ENCODE measurements at regions not wholly inside any gene's neighbourhood (a gene's known extent, or its start where the extent isn't known, plus 50 kb on each side); places are given as distances from the start of the nearest gene placed in this dataset.

DNA sequence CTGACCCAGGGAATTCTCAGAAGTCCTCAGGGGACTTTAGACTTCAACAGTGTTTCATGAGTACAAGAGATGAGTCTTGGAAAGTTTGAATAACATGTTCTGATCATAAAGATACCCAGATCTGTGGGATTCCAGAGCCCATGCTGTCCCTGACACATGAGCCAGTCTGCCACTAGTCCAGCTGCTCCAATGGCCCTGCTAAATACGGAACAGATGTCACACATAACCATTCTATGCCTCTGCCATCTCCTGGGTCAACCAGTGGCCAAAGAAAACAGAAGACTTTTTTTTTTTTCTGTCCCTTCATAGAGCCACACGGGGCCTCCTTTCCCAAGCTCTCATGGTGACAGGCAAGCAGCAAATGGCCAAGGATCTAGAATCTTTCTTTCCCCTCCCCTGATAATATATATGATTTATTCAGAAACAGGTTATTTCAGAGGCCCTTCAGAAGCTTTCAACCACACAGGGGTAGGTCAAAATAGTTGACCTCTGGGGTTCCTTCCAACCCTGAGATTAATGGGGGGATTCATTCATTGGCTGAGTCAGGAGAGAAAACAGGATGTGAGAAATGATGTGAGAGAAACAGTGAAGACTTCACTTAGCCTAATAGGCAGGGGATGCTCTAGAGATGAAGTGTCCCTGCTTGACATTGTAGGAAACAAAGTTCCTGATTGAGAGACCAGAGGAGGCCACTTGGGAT lies 367.7 kb downstream of the CDK5RAP2 start:
- no peaks in the 10 kb centered on the region for H3K9me3 Mint-ChIP-seq
- DNase-seq, result no peak
- H3K27me3 Mint-ChIP-seq, result no peaks in the 10 kb centered on the region
- no peaks in the 10 kb centered on the region for H3K4me1 Mint-ChIP-seq
- no peaks in the 10 kb centered on the region for H3K36me3 Mint-ChIP-seq (ENCODE audit: low read depth)
- H3K4me3 Mint-ChIP-seq, result no peak overlapping the region
- H3K27ac Mint-ChIP-seq, result no peak overlapping the region
- no peak for ATAC-seq

DNA sequence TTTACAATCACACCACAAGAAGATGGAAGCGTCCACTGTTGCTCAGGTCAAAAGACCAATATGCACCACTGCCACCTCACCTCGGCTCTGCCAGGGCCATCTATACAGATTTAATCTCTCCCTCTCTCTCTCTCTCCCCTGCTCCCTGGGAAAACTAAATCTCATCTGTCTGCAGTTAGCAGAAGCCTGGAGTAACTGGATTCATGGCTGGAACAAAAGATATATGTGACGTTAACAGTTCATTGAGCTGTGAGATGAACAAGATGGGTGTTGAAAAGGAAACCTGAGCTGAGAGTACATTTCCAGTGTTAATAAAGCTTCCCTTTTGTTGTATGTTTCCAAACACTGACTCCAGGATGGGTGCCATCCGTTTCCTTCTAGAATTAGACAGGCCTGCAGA lies 369.7 kb downstream of the CDK5RAP2 start:
- ATAC-seq (no peak), DNase-seq (no peak)
- Mint-ChIP-seq H3K27me3 (no peaks in the 10 kb centered on the region), H3K36me3 (ENCODE audit: low read depth) (no peaks in the 10 kb centered on the region), H3K27ac (no peak overlapping the region), H3K4me3 (no peak overlapping the region), H3K4me1 (no peaks in the 10 kb centered on the region), H3K9me3 (no peaks in the 10 kb centered on the region)

DNA sequence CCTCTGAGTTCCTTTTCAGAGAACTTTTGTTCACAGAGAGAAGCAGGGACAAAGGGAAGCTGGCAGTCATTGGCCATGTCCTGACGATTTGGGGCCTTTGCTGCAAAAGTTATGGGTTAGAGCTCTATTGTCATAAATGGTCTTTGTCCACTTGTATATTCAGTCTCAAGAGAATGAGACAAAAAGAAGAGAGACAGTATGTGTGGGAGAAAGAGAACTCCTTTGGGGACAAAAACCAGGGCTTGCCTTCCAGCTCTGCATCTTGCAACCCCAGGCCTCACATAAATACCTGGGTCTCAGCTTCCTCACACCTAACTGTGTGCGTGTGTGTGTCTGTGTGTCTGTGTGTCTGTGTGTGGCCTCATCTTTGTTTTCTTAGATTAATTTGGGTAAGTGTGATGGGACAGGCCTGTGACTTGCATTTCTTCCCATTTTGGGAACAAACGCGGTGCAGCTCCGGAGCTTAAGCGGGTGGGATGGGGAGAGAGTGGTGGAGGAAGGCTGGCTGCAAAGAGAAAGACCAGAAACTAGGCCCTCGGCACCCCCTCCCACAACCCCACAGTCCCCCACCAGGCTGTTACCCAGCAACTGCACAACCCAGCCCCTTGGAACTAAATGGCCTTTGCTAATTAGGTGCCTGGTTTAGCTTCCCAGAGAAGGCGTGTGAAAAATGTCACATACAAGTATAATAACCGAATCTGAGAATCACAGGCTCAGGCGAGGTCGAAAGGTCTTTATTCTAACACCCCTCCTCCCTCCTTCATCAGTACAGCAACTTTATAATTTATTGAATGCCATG lies 376.9 kb downstream of the CDK5RAP2 start:
- no peak for DNase-seq
- Mint-ChIP-seq H3K27ac (no peak overlapping the region), H3K36me3 (ENCODE audit: low read depth) (no peaks in the 10 kb centered on the region), H3K4me3 (no peak overlapping the region), H3K4me1 (no peaks in the 10 kb centered on the region), H3K9me3 (no peaks in the 10 kb centered on the region), H3K27me3 (peaks cover 3% of the 10 kb centered on the region)
- ATAC-seq, result no peak

DNA sequence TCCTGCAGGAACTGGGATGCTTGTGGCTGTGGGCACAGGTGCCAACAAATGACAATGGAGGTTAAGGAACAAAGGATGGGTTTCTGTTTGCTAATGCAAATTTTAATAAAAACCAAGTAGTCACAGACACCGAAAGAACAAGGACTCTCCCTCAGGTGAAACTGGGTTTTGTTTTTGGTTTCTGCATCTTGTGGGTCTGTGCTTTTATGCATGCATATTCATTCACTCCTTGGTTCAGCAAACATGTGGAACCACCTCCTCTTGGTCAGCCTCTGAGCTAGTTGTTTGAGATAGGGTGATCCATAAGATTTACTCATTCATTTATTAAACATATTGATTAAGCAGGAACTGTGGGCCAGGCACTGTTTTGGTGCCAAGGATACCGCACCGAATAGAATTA lies 381.9 kb downstream of the CDK5RAP2 start:
- no peak overlapping the region for H3K4me3 Mint-ChIP-seq
- no peak for DNase-seq
- no peaks in the 10 kb centered on the region for H3K4me1 Mint-ChIP-seq
- no peak overlapping the region for H3K27ac Mint-ChIP-seq
- H3K9me3 Mint-ChIP-seq, result no peaks in the 10 kb centered on the region
- H3K36me3 Mint-ChIP-seq (ENCODE audit: low read depth), result no peaks in the 10 kb centered on the region
- H3K27me3 Mint-ChIP-seq, result peaks cover 7% of the 10 kb centered on the region
- ATAC-seq, result no peak

DNA sequence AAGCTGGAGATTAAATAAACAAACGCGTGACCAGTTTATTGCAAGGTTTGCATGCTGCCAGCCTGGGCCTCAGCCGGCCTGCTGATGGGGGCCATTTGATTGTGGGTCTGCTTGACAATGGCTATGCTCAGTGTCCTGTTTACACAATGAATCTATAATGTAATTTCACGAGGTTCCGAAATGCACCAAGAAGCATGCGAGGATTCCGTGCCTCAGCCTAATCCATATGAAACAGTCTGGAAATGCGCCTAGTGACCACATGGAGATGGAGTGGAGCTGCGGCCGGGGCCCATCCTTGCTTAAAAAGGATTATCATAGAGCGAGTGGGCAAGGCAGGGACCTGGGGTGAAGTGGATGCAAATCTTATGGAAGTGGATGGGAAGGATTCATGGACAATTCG lies 382.4 kb downstream of the CDK5RAP2 start:
- H3K27ac Mint-ChIP-seq, result no peak overlapping the region
- no peaks in the 10 kb centered on the region for H3K9me3 Mint-ChIP-seq
- DNase-seq (no peak), ATAC-seq (no peak)
- no peak overlapping the region for H3K4me3 Mint-ChIP-seq
- peaks cover 7% of the 10 kb centered on the region for H3K27me3 Mint-ChIP-seq
- H3K4me1 Mint-ChIP-seq, result no peaks in the 10 kb centered on the region
- no peaks in the 10 kb centered on the region for H3K36me3 Mint-ChIP-seq (ENCODE audit: low read depth)

DNA sequence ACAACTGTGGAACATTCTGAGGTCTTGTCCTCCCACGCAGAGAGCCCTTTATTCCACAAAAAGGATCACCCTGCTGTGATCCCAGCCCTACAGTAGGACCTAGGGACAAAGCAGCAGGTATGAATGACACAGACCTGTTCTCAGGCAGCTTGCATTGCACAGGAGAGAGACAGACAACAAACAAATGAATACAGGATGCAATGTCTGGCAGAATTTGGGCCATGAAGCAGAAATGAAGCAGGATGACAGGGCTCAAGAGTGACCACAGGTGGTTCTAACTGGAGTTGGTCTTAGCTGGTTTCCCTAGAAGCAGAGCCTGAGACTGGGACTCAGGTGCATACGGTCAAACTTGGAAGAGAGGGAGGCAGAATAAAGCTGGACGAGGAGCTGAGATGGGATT lies 388.8 kb downstream of the CDK5RAP2 start:
- Mint-ChIP-seq H3K27ac (no peak overlapping the region), H3K27me3 (peaks cover 11% of the 10 kb centered on the region), H3K36me3 (ENCODE audit: low read depth) (no peaks in the 10 kb centered on the region), H3K4me3 (no peak overlapping the region), H3K4me1 (no peaks in the 10 kb centered on the region), H3K9me3 (peaks cover 5% of the 10 kb centered on the region)
- ATAC-seq (no peak), DNase-seq (no peak)

DNA sequence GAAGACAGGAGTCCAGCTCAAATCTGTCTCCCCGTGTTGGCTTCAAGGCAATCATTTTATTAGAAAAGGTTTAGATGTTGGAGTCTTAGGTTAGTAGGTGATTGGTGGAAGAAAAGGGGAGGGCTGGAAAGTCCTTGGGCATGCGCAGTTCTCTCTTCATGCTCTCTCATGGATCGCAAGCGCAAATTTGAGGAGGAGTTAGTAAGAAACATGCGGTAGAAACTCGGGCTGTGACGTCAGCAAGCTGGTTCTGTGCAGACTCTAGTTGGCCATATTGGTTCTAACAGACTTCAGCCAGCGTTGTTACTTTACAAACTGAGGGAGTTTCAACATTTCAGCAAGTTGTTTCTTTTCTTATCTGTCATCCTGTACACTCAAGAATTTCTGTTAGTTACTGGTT lies 392.2 kb downstream of the CDK5RAP2 start:
- Mint-ChIP-seq H3K27me3 (peaks cover 13% of the 10 kb centered on the region), H3K4me1 (no peaks in the 10 kb centered on the region), H3K4me3 (no peak overlapping the region), H3K27ac (no peak overlapping the region), H3K9me3 (peaks cover 5% of the 10 kb centered on the region), H3K36me3 (ENCODE audit: low read depth) (no peaks in the 10 kb centered on the region)
- DNase-seq (no peak), ATAC-seq (no peak)

DNA sequence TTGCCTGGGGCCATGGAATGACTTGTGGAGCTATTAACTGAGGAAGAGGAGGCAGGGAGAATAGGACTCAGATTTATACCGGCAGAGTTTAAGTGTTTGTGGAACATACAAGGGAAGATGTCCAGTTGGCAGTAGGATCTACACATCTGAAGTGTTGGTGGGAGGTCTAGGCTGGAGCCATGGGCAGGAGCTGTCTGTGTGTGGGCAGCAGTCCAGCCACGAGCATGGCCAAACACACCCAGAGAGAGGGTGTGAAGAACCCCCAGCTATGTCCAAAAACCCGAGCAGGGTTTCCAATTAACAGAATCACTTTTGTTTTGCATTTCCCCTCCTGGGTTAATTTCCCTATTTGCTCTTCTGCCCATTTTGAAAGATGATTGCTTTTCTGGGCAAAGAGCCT lies 393.7 kb downstream of the CDK5RAP2 start:
- H3K27ac Mint-ChIP-seq, result no peak overlapping the region
- no peaks in the 10 kb centered on the region for H3K4me1 Mint-ChIP-seq
- no peaks in the 10 kb centered on the region for H3K36me3 Mint-ChIP-seq (ENCODE audit: low read depth)
- no peak for ATAC-seq
- peaks cover 5% of the 10 kb centered on the region for H3K9me3 Mint-ChIP-seq
- H3K4me3 Mint-ChIP-seq, result no peak overlapping the region
- peaks cover 12% of the 10 kb centered on the region for H3K27me3 Mint-ChIP-seq
- DNase-seq, result no peak

DNA sequence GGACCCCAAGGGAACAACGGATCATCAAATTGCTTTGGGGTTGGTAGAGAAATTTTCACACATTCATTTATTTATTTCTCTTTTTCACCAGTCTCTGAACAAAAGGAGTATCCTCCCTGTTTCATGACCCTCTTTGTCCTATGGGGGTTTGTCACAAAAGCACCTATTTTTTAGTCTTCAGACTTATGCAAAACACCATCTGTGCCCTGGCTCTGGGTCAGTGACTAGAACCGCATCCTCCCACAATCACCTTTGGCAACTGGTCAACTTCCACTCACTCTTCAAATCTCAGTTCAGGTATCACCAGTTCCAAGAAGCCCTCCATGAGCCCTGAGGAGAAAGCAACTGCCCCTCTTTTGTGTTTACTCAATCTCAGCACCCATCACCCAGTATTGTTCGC lies 395.7 kb downstream of the CDK5RAP2 start:
- ATAC-seq (no peak), DNase-seq (no peak)
- Mint-ChIP-seq H3K9me3 (peaks cover 5% of the 10 kb centered on the region), H3K36me3 (ENCODE audit: low read depth) (no peaks in the 10 kb centered on the region), H3K4me3 (no peak overlapping the region), H3K27me3 (peaks cover 7% of the 10 kb centered on the region), H3K4me1 (no peaks in the 10 kb centered on the region), H3K27ac (no peak overlapping the region)

DNA sequence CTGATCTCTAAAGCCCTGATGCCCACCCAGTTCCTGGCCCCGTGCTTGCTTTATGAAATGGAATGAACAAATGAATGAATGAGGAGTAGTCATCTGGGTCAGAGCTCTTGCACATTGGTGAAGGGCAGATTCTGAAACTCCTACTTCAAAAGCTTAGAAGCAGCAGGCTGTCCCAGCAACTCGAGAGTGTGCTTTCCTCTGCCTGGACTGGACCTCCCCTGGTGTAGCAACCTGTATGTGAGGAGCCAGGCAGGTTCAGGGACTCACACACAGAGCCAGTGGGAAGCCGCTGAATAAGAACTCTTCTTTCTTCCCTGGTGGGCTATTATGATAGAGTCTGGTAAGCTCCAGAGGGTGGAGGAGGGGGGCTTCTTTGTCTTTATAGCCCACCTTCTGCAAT lies 396.4 kb downstream of the CDK5RAP2 start:
- Mint-ChIP-seq H3K4me1 (no peaks in the 10 kb centered on the region), H3K27ac (no peak overlapping the region), H3K4me3 (no peak overlapping the region), H3K36me3 (ENCODE audit: low read depth) (no peaks in the 10 kb centered on the region), H3K9me3 (peaks cover 5% of the 10 kb centered on the region), H3K27me3 (peaks cover 7% of the 10 kb centered on the region)
- no peak for DNase-seq
- ATAC-seq, result no peak

DNA sequence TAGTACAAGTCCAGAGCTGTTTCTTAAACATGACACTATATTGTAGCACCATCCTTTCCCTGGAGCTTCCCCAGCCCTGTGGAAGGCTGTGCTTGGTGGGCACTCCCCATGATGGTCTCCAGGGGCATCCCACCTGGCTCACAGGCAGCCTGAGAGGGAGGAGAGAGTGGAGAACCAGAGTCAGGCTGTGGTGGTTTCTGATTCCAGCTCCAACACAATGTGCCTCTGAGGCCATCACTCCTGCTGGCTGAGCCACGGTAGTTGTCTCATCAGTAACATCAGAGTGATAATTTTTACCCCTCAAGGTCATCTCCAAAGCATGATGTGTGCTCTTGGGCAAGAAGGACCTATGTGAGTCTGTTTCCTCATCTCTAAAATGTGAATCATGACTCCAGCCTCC lies 398.0 kb downstream of the CDK5RAP2 start:
- peaks cover 2% of the 10 kb centered on the region for H3K27me3 Mint-ChIP-seq
- no peak for ATAC-seq
- DNase-seq, result no peak
- H3K36me3 Mint-ChIP-seq (ENCODE audit: low read depth), result no peaks in the 10 kb centered on the region
- no peaks in the 10 kb centered on the region for H3K4me1 Mint-ChIP-seq
- no peak overlapping the region for H3K4me3 Mint-ChIP-seq
- no peak overlapping the region for H3K27ac Mint-ChIP-seq
- H3K9me3 Mint-ChIP-seq, result no peaks in the 10 kb centered on the region

DNA sequence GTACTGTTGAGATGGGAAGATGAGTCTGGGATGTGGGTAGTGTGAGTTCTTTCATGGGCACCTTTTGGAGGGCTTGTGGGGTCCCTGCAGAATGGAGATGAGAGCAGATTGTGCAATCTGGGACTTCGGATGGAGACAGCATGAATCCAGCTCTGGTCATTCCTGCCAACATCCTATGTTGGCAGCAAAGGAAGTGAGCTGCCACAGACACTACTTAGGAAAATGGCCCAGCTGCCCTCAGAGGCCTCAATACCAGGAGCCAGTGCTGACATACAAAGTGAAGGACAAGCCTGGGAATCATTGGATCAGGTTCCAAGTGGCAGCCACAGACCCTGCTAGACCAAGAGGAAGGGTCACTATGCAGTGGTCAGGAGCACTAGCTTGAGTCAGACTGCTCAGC lies 402.8 kb downstream of the CDK5RAP2 start:
- H3K4me3 Mint-ChIP-seq, result no peak overlapping the region
- H3K27me3 Mint-ChIP-seq, result no peaks in the 10 kb centered on the region
- no peaks in the 10 kb centered on the region for H3K36me3 Mint-ChIP-seq (ENCODE audit: low read depth)
- H3K27ac Mint-ChIP-seq, result no peak overlapping the region
- no peak for ATAC-seq
- DNase-seq, result no peak
- no peaks in the 10 kb centered on the region for H3K9me3 Mint-ChIP-seq
- no peaks in the 10 kb centered on the region for H3K4me1 Mint-ChIP-seq

DNA sequence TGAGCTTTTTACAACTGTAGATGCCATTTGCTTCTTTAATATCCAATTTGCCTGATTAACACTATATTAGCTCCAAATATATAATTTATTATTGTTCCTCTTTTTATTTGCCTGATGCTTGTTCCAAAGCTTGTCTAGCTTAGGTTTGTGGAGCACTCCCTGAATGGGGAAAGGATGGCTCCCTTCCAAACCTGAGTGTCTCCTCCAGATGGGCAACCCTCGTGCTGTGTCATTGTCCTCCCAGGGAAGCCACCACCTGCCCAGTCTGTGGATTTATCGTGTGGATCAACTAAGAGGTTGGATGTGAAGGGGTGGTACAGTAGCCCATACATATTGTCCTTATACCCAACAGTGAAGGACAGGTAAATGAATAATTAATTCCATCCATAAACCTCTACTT lies 404.9 kb downstream of the CDK5RAP2 start:
- Mint-ChIP-seq H3K27ac (no peak overlapping the region), H3K36me3 (ENCODE audit: low read depth) (no peaks in the 10 kb centered on the region), H3K9me3 (no peaks in the 10 kb centered on the region)

DNA sequence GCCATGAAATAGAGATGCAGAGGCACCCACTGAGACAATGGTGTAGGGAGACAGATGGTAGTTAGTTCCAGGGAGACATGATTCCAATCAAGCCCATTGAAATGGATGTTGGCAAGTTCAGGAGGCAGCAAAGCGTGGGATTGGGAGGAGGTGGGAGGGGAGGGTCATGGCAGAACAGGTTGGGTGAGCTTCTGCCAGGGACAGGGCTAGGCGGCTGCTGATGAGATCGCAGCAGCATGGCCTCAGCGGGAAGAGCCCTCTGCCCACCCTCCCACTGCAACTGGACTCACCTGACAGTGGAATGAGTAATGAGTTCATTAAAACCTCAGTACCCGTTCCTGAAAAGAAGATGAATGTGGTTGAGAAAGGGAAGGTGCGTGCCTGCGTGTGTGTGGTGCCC lies 418.2 kb downstream of the CDK5RAP2 start:
- ATAC-seq (no peak), DNase-seq (no peak)
- no peaks in the 10 kb centered on the region for H3K9me3 Mint-ChIP-seq
- H3K27ac Mint-ChIP-seq, result no peak overlapping the region
- no peaks in the 10 kb centered on the region for H3K27me3 Mint-ChIP-seq
- H3K36me3 Mint-ChIP-seq (ENCODE audit: low read depth), result no peaks in the 10 kb centered on the region
- H3K4me1 Mint-ChIP-seq, result no peaks in the 10 kb centered on the region
- H3K4me3 Mint-ChIP-seq, result no peak overlapping the region

More for the DNA sequence above, 404.9 kb downstream of the CDK5RAP2 start:
- H3K27me3 Mint-ChIP-seq, result no peaks in the 10 kb centered on the region
- no peak overlapping the region for H3K4me3 Mint-ChIP-seq
- no peak for ATAC-seq
- DNase-seq, result no peak
- H3K4me1 Mint-ChIP-seq, result no peaks in the 10 kb centered on the region

DNA sequence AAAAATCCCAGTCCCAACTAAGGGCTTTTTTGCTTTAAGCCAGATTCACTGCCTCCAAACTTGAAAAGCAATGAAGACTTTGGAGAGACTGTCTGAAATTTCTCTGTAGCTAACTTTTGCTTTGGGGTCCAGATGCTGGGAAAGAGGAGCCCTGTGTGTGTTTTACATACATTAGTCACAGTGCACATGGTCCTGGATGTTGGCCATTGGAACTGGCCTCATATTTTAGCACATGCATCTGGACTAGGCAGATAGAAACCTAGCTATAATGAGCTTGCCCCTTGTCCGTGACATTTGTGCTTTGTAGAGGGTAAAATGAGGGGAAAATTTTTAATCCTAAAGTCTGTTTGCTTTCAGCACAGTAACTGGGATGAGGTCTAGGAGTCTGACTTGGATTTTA lies 421.7 kb downstream of the CDK5RAP2 start:
- H3K9me3 Mint-ChIP-seq, result no peaks in the 10 kb centered on the region
- H3K4me3 Mint-ChIP-seq, result no peak overlapping the region
- H3K4me1 Mint-ChIP-seq, result no peaks in the 10 kb centered on the region
- H3K27me3 Mint-ChIP-seq, result no peaks in the 10 kb centered on the region
- H3K36me3 Mint-ChIP-seq (ENCODE audit: low read depth), result no peaks in the 10 kb centered on the region
- ATAC-seq (no peak), DNase-seq (no peak)
- no peak overlapping the region for H3K27ac Mint-ChIP-seq
